ENCODE measurements at regions not wholly inside any gene's neighbourhood (a gene's known extent, or its start where the extent isn't known, plus 50 kb on each side); places are given as distances from the start of the nearest gene placed in this dataset.

DNA sequence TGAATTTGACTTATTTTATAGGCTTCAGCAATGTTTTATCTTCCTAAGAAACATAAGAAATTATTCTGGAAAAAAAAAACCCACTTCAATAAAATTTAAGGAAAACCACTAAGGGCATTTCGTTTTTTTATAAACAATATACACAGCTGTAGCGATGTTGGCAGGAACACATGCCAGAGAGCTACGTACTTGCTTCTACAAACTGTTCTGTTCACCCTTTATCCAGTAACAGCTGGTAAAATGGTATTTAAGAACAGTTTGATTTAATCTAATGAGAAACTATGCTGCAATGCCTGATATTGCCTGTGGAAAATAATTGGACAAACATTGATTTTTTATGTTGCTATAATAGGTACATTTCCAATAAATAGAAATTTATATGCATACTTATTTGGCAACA, 137.2 kb upstream of the DACH1 start:
- no peak for TF ChIP-seq POLR2A (IDR thresholded peaks at IDR 0.05)
- TF ChIP-seq, protein P1, sequence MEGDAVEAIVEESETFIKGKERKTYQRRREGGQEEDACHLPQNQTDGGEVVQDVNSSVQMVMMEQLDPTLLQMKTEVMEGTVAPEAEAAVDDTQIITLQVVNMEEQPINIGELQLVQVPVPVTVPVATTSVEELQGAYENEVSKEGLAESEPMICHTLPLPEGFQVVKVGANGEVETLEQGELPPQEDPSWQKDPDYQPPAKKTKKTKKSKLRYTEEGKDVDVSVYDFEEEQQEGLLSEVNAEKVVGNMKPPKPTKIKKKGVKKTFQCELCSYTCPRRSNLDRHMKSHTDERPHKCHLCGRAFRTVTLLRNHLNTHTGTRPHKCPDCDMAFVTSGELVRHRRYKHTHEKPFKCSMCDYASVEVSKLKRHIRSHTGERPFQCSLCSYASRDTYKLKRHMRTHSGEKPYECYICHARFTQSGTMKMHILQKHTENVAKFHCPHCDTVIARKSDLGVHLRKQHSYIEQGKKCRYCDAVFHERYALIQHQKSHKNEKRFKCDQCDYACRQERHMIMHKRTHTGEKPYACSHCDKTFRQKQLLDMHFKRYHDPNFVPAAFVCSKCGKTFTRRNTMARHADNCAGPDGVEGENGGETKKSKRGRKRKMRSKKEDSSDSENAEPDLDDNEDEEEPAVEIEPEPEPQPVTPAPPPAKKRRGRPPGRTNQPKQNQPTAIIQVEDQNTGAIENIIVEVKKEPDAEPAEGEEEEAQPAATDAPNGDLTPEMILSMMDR (IDR thresholded peaks at IDR 0.05): no peak

All from esophagus squamous epithelium (tissue), 4 donors.